HG03039 (cell line): ENCODE measurements at regions not wholly inside any gene's neighbourhood (a gene's known extent, or its start where the extent isn't known, plus 50 kb on each side); places are given as distances from the start of the nearest gene placed in this dataset.
A peak's percentile ranks its signal among the peaks of the same experiment; 100 is the strongest.

Experiments used
- ATAC-seq: cut with Tn5 transposase; IDR thresholded peaks from one replicate; pipeline ENCODE4 v1.9.1; 2021; ENCODE audit warnings: mild to moderate bottlenecking, moderate library complexity; ENCODE audit not compliant: unreplicated experiment

- ATAC-seq, result no peak
Measured at GRCh38 chr13:31049833-31050232, 111.9 kb downstream of the HSPH1 start.

GRCh38 chr13:31049083-31049482 is 112.6 kb downstream of the HSPH1 start:
- no peak for ATAC-seq

GRCh38 chr13:31048521-31048920 is 113.2 kb downstream of the HSPH1 start:
- ATAC-seq, result no peak

- no peak for ATAC-seq
Measured at GRCh38 chr13:31046711-31047279, 114.3 kb downstream of the TEX26 start.

GRCh38 chr13:31045286-31046081 is 113.0 kb downstream of the TEX26 start:
- no peak for ATAC-seq

- peak; percentile 77 for ATAC-seq
Measured at GRCh38 chr13:31044364-31045285, 112.2 kb downstream of the TEX26 start.

- ATAC-seq, result no peak
Measured at GRCh38 chr13:31043957-31044356, 111.5 kb downstream of the TEX26 start.

GRCh38 chr13:31042481-31043165 is 110.2 kb downstream of the TEX26 start:
- no peak for ATAC-seq

GRCh38 chr13:31042049-31042448 is 109.6 kb downstream of the TEX26 start:
- ATAC-seq, result no peak

GRCh38 chr13:31038834-31039552 is 106.5 kb downstream of the TEX26 start:
- ATAC-seq, result peak; percentile 78

GRCh38 chr13:31037874-31038500 is 105.5 kb downstream of the TEX26 start:
- no peak for ATAC-seq

GRCh38 chr13:31036731-31037695 is 104.6 kb downstream of the TEX26 start:
- ATAC-seq, result no peak

- ATAC-seq, result no peak
Measured at GRCh38 chr13:31035185-31035965, 102.9 kb downstream of the TEX26 start.

GRCh38 chr13:31032528-31033113 is 100.2 kb downstream of the TEX26 start:
- ATAC-seq, result no peak

GRCh38 chr13:31031482-31031881 is 99.0 kb downstream of the TEX26 start:
- ATAC-seq, result no peak

- no peak for ATAC-seq
Measured at GRCh38 chr13:31029102-31029501, 96.6 kb downstream of the TEX26 start.

- no peak for ATAC-seq
Measured at GRCh38 chr13:31027136-31027535, 94.7 kb downstream of the TEX26 start.
